ENCODE measurements at regions not wholly inside any gene's neighbourhood (a gene's known extent, or its start where the extent isn't known, plus 50 kb on each side); places are given as distances from the start of the nearest gene placed in this dataset.

GRCh38 chr6:50905297-50905696 lies 86.6 kb downstream of the TFAP2B start:
- TF ChIP-seq POLR2AphosphoS5 (IDR thresholded peaks at IDR 0.05) = no peak
- TF ChIP-seq CTCF (IDR thresholded peaks at IDR 0.05) = no peak

Measured in prostate gland (tissue), 2 donors.